ENCODE measurements at regions not wholly inside any gene's neighbourhood (a gene's known extent, or its start where the extent isn't known, plus 50 kb on each side); places are given as distances from the start of the nearest gene placed in this dataset.
"Not testable (repeated sequence)": the region's sequence is repeated elsewhere in the genome, so short reads cannot be mapped to it uniquely, and the experiment has no call there.

DNA sequence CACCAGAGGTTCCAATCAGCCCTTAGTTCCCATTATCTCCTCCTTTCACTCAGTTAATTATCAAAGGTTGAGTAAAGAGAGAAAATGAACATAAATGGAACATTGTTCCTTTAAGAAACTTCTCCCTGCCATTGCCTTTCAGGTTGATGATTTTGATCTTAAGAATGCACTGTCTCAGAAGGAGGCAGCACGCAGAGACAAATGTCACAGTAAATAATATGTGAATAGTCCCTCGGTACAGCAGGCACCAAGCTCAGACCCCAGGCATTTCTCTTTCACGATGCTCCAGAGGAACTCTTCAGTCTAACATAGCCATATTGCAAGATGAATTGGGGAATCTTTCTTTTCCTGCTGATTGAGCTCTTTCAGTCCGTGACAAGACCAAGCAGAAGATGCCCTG is 435.3 kb upstream of the SPTLC3 start:
- Histone ChIP-seq H3K4me3 (ENCODE audit: control insufficient read depth in 1 of 7, extremely low read depth in 1 of 7, insufficient read depth in 4 of 7, low read depth in 2 of 7, low read length in 6 of 7) (no peak overlapping the region), H3K27me3 (replicated peaks in 2 of 5; ENCODE audit: control insufficient read depth in 4 of 5, insufficient read depth in 5 of 5, low read length in 4 of 5) (peaks cover 0 to 2% (median 0%) of the 10 kb centered on the region in 5 experiments), H3K36me3 (ENCODE audit: control insufficient read depth in 4 of 4, insufficient read depth in 4 of 4, low read length in 3 of 4) (no peaks in the 10 kb centered on the region), H3K4me1 (ENCODE audit: control extremely low read depth in 1 of 4, control insufficient read depth in 4 of 4, insufficient read depth in 4 of 4, low read length in 3 of 4) (no peaks in the 10 kb centered on the region), H3K9me3 (ENCODE audit: control extremely low read depth in 1 of 5, control insufficient read depth in 4 of 5, insufficient read depth in 2 of 5, low read depth in 1 of 5, low read length in 4 of 5) (no peaks in the 10 kb centered on the region), H3K27ac (ENCODE audit: insufficient read depth in 1 of 2, low read depth in 1 of 2, low read length in 2 of 2, poor library complexity in 1 of 2, severe bottlenecking in 2 of 2) (no peak overlapping the region)
- POLR2A ChIA-PET, result no interaction called here
- CTCF ChIA-PET, result no interaction called here
- DNase-seq, result no peak
- WGBS (ENCODE audit: insufficient coverage), result 93% methylated on average over 3 of the region's 4 CpGs

DNA sequence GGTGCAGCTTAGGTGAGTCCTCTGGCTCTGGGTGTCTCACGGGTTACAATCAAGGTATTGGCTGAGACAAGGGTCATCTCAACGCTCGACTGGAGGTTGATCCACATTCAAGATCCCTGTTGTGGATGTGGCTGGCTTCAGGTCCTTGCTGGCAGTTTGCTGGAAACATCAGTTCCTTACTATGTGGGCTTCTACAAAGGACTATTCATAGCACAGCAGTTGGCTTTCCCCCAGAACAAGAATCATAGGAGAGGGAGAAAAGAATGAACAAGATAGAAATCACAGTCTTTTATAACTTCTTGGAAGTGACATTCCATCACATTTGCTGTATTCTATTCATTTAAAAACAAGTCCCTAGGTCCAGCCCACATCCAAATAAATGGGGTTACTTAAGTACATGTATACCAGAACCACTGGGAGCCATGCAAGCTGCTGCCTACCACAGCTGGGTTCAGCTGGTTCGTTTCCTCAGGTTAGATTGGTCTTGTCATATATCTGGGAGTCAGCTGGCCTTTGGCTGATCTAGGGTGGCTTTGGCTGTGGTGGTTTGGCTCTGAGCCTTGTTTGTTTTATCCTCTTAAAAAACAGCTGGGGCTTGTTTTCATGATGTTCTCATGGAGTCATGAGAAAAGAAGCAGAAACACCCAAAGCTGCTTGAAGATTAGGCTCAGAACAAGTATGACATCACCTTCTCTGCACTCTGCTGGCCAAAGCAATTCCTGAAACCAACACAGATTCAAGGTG is 433.2 kb upstream of the SPTLC3 start:
- H3K4me3 ChIP-seq (ENCODE audit: control insufficient read depth in 1 of 7, extremely low read depth in 1 of 7, insufficient read depth in 4 of 7, low read depth in 2 of 7, low read length in 6 of 7), result no peak overlapping the region
- POLR2A ChIA-PET, result no interaction called here
- H3K4me1 ChIP-seq (ENCODE audit: control extremely low read depth in 1 of 4, control insufficient read depth in 4 of 4, insufficient read depth in 4 of 4, low read length in 3 of 4), result no peaks in the 10 kb centered on the region
- WGBS (ENCODE audit: insufficient coverage), result 81% methylated on average over 4 of the region's 4 CpGs
- DNase-seq, result no peak
- H3K9me3 ChIP-seq (ENCODE audit: control extremely low read depth in 1 of 5, control insufficient read depth in 4 of 5, insufficient read depth in 2 of 5, low read depth in 1 of 5, low read length in 4 of 5), result no peaks in the 10 kb centered on the region
- peaks cover 0 to 2% (median 0%) of the 10 kb centered on the region in 5 experiments for H3K27me3 ChIP-seq (replicated peaks in 2 of 5; ENCODE audit: control insufficient read depth in 4 of 5, insufficient read depth in 5 of 5, low read length in 4 of 5)
- H3K36me3 ChIP-seq (ENCODE audit: control insufficient read depth in 4 of 4, insufficient read depth in 4 of 4, low read length in 3 of 4), result no peaks in the 10 kb centered on the region
- CTCF ChIA-PET, result no interaction called here
- H3K27ac ChIP-seq (ENCODE audit: insufficient read depth in 1 of 2, low read depth in 1 of 2, low read length in 2 of 2, poor library complexity in 1 of 2, severe bottlenecking in 2 of 2), result no peak overlapping the region

- ChIA-PET CTCF (no interaction called here), POLR2A (no interaction called here)
- DNase-seq, result no peak
- Histone ChIP-seq H3K4me3 (ENCODE audit: control insufficient read depth in 1 of 7, extremely low read depth in 1 of 7, insufficient read depth in 4 of 7, low read depth in 2 of 7, low read length in 6 of 7) (no peak overlapping the region), H3K9me3 (ENCODE audit: control extremely low read depth in 1 of 5, control insufficient read depth in 4 of 5, insufficient read depth in 2 of 5, low read depth in 1 of 5, low read length in 4 of 5) (no peaks in the 10 kb centered on the region), H3K27me3 (replicated peaks in 2 of 5; ENCODE audit: control insufficient read depth in 4 of 5, insufficient read depth in 5 of 5, low read length in 4 of 5) (peaks cover 0 to 2% (median 0%) of the 10 kb centered on the region in 5 experiments), H3K27ac (ENCODE audit: insufficient read depth in 1 of 2, low read depth in 1 of 2, low read length in 2 of 2, poor library complexity in 1 of 2, severe bottlenecking in 2 of 2) (no peak overlapping the region), H3K4me1 (ENCODE audit: control extremely low read depth in 1 of 4, control insufficient read depth in 4 of 4, insufficient read depth in 4 of 4, low read length in 3 of 4) (no peaks in the 10 kb centered on the region), H3K36me3 (ENCODE audit: control insufficient read depth in 4 of 4, insufficient read depth in 4 of 4, low read length in 3 of 4) (no peaks in the 10 kb centered on the region)
- 100% methylated on average over 1 of the region's 1 CpG for WGBS (ENCODE audit: insufficient coverage)
Measured at GRCh38 chr20:12577213-12577612, 431.6 kb upstream of the SPTLC3 start.

DNA sequence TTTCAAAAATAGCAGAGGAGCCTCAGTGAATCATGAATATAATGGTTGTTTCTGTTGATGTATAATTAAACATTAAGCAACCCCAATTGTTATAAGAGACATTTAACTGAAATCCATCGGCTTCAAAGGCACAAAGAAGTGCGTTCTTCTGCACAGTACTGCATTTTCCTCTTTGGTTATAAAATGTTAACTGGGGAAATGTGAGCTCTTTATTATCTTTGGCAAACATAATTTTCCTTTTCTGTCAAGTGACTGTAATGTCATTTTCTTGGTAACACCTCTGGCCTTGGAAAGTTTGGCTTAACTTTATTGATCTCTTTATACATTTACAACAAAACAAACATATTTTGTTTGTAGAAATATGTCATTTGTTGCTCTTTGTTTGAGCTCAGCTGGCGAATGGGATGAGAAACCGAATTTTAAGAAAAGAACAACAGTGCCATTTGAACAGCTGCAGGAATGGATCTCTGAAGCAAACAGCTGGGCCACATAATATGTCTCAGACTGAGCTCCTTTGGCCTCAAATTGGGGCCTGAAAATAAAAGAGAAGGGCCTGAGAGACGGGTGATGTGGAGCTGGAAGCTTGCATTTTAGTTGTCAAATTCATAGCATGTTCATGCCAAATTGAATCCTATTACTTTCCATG is 427.0 kb upstream of the SPTLC3 start:
- Histone ChIP-seq H3K4me3 (ENCODE audit: control insufficient read depth in 1 of 7, extremely low read depth in 1 of 7, insufficient read depth in 4 of 7, low read depth in 2 of 7, low read length in 6 of 7) (no peak overlapping the region), H3K9me3 (ENCODE audit: control extremely low read depth in 1 of 5, control insufficient read depth in 4 of 5, insufficient read depth in 2 of 5, low read depth in 1 of 5, low read length in 4 of 5) (no peaks in the 10 kb centered on the region), H3K27me3 (replicated peaks in 2 of 5; ENCODE audit: control insufficient read depth in 4 of 5, insufficient read depth in 5 of 5, low read length in 4 of 5) (no peaks in the 10 kb centered on the region), H3K4me1 (ENCODE audit: control extremely low read depth in 1 of 4, control insufficient read depth in 4 of 4, insufficient read depth in 4 of 4, low read length in 3 of 4) (no peaks in the 10 kb centered on the region), H3K27ac (ENCODE audit: insufficient read depth in 1 of 2, low read depth in 1 of 2, low read length in 2 of 2, poor library complexity in 1 of 2, severe bottlenecking in 2 of 2) (no peak overlapping the region), H3K36me3 (ENCODE audit: control insufficient read depth in 4 of 4, insufficient read depth in 4 of 4, low read length in 3 of 4) (no peaks in the 10 kb centered on the region)
- ChIA-PET CTCF (no interaction called here), POLR2A (no interaction called here)
- no peak for DNase-seq
- WGBS (ENCODE audit: insufficient coverage), result 97% methylated on average over 4 of the region's 5 CpGs

DNA sequence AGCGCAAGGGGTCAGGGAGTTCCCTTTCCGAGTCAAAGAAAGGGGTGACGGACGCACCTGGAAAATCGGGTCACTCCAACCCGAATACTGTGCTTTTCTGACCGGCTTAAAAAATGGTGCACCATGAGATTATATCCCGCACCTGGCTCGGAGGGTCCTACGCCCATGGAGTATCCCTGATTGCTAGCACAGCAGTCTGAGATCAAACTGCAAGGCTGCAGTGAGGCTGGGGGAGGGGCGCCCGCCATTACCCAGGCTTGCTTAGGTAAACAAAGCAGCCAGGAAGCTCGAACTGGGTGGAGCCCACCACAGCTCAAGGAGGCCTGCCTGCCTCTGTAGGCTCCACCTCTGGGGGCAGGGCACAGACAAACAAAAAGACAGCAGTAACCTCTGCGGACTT is 426.1 kb upstream of the SPTLC3 start:
- H3K36me3 ChIP-seq (ENCODE audit: control insufficient read depth in 4 of 4, insufficient read depth in 4 of 4, low read length in 3 of 4); POLR2A ChIA-PET; H3K27me3 ChIP-seq (replicated peaks in 2 of 5; ENCODE audit: control insufficient read depth in 4 of 5, insufficient read depth in 5 of 5, low read length in 4 of 5); H3K4me3 ChIP-seq (ENCODE audit: control insufficient read depth in 1 of 7, extremely low read depth in 1 of 7, insufficient read depth in 4 of 7, low read depth in 2 of 7, low read length in 6 of 7); H3K27ac ChIP-seq (ENCODE audit: insufficient read depth in 1 of 2, low read depth in 1 of 2, low read length in 2 of 2, poor library complexity in 1 of 2, severe bottlenecking in 2 of 2); CTCF ChIA-PET; H3K4me1 ChIP-seq (ENCODE audit: control extremely low read depth in 1 of 4, control insufficient read depth in 4 of 4, insufficient read depth in 4 of 4, low read length in 3 of 4); DNase-seq; H3K9me3 ChIP-seq (ENCODE audit: control extremely low read depth in 1 of 5, control insufficient read depth in 4 of 5, insufficient read depth in 2 of 5, low read depth in 1 of 5, low read length in 4 of 5): not testable (repeated sequence)
- WGBS (ENCODE audit: insufficient coverage), result 94% methylated on average over 7 of the region's 14 CpGs

GRCh38 chr20:12591949-12592470 is 416.8 kb upstream of the SPTLC3 start:
- ChIA-PET CTCF (no interaction called here), POLR2A (no interaction called here)
- H3K36me3 ChIP-seq (ENCODE audit: control insufficient read depth in 4 of 4, insufficient read depth in 4 of 4, low read length in 3 of 4), result no peaks in the 10 kb centered on the region
- no peak overlapping the region for H3K4me3 ChIP-seq (ENCODE audit: control insufficient read depth in 1 of 7, extremely low read depth in 1 of 7, insufficient read depth in 4 of 7, low read depth in 2 of 7, low read length in 6 of 7)
- WGBS (ENCODE audit: insufficient coverage), result 29% methylated on average over 1 of the region's 1 CpG
- no peak overlapping the region for H3K27ac ChIP-seq (ENCODE audit: insufficient read depth in 1 of 2, low read depth in 1 of 2, low read length in 2 of 2, poor library complexity in 1 of 2, severe bottlenecking in 2 of 2)
- H3K27me3 ChIP-seq (replicated peaks in 2 of 5; ENCODE audit: control insufficient read depth in 4 of 5, insufficient read depth in 5 of 5, low read length in 4 of 5), result no peaks in the 10 kb centered on the region
- no peaks in the 10 kb centered on the region for H3K9me3 ChIP-seq (ENCODE audit: control extremely low read depth in 1 of 5, control insufficient read depth in 4 of 5, insufficient read depth in 2 of 5, low read depth in 1 of 5, low read length in 4 of 5)
- DNase-seq, result no peak
- H3K4me1 ChIP-seq (ENCODE audit: control extremely low read depth in 1 of 4, control insufficient read depth in 4 of 4, insufficient read depth in 4 of 4, low read length in 3 of 4), result no peaks in the 10 kb centered on the region

DNA sequence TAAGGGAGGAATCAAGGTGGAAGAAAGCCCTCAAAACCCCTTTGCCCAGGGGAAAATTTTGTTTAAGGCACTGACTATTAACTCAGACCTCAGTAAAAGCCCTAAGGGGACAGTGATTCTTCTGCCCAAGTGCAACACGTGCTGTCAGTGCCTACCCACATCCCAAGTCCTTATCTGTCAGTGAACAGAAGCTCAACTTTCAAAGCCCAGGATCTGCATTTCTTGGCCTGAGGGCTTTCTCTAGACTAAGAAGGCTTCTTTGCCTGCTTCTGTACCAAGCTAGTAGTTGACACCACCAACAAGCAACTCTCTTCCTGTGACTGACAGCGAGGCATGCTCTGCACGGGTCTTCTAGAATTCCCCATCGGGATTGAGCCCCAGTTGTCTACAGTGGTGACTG is 416.0 kb upstream of the SPTLC3 start:
- CTCF ChIA-PET, result no interaction called here
- H3K27me3 ChIP-seq (replicated peaks in 2 of 5; ENCODE audit: control insufficient read depth in 4 of 5, insufficient read depth in 5 of 5, low read length in 4 of 5), result no peaks in the 10 kb centered on the region
- DNase-seq, result no peak
- no peaks in the 10 kb centered on the region for H3K36me3 ChIP-seq (ENCODE audit: control insufficient read depth in 4 of 4, insufficient read depth in 4 of 4, low read length in 3 of 4)
- no peaks in the 10 kb centered on the region for H3K9me3 ChIP-seq (ENCODE audit: control extremely low read depth in 1 of 5, control insufficient read depth in 4 of 5, insufficient read depth in 2 of 5, low read depth in 1 of 5, low read length in 4 of 5)
- POLR2A ChIA-PET, result no interaction called here
- H3K4me1 ChIP-seq (ENCODE audit: control extremely low read depth in 1 of 4, control insufficient read depth in 4 of 4, insufficient read depth in 4 of 4, low read length in 3 of 4), result no peaks in the 10 kb centered on the region
- no peak overlapping the region for H3K4me3 ChIP-seq (ENCODE audit: control insufficient read depth in 1 of 7, extremely low read depth in 1 of 7, insufficient read depth in 4 of 7, low read depth in 2 of 7, low read length in 6 of 7)
- WGBS (ENCODE audit: insufficient coverage), result 70% methylated on average over 2 of the region's 4 CpGs
- no peak overlapping the region for H3K27ac ChIP-seq (ENCODE audit: insufficient read depth in 1 of 2, low read depth in 1 of 2, low read length in 2 of 2, poor library complexity in 1 of 2, severe bottlenecking in 2 of 2)
